Caco-2 (cell line): ENCODE measurements at regions not wholly inside any gene's neighbourhood (a gene's known extent, or its start where the extent isn't known, plus 50 kb on each side); places are given as distances from the start of the nearest gene placed in this dataset.

Experiments used
- BruUV-seq: library from RNA; stranded (reverse); fragments of 400-500 nt; replicated peaks from 2 replicates; lab custom pipeline; 2021; lab: Mats Ljungman, UMichigan
- CTCF ChIA-PET: fragments of 300-600 bp; sonication (Branson Sonifier 250); formaldehyde crosslinking; loops from one replicate; lab custom pipeline; 2022; ENCODE audit warnings: antibody characterized with exemption; lab: Charles Lee
- POLR2A ChIA-PET: fragments of 300-600 bp; sonication (Branson Sonifier 250); formaldehyde crosslinking; loops from one replicate; lab custom pipeline; 2022; ENCODE audit warnings: antibody characterized with exemption; lab: Charles Lee
- DNase-seq, 2 experiments: peaks; one replicate each; pipeline versions ENCODE4 v3.0.0 to v3.0.0-alpha.2; 2020 to 2022
- H3K27me3 ChIP-seq: replicated peaks from 2 replicates; pipeline ENCODE4 v1.6.0; 2011; ENCODE audit warnings: low read length; ENCODE audit not compliant: control insufficient read depth, insufficient read depth
- H3K36me3 ChIP-seq: 2 replicates; pipeline ENCODE4 v1.5.1; 2011; ENCODE audit warnings: low read length; ENCODE audit not compliant: control insufficient read depth, insufficient read depth
- H3K4me1 ChIP-seq: fragments of 250-450 bp; sonication (Bioruptor Pico); 2 replicates; pipeline ENCODE4 v1.5.1; 2020; ENCODE audit warnings: mild to moderate bottlenecking
- H3K4me3 ChIP-seq: 2 replicates; pipeline ENCODE4 v1.5.1; 2011; ENCODE audit warnings: low read depth, mild to moderate bottlenecking, control low read depth, low read length
- H3K9me3 ChIP-seq: fragments of 250-450 bp; sonication (Bioruptor Pico); 2 replicates; pipeline ENCODE4 v1.5.1; 2020; ENCODE audit warnings: mild to moderate bottlenecking, moderate library complexity
- H3K27ac Mint-ChIP-seq: one replicate; pipeline ENCODE4 v1.8.0; 2022; ENCODE audit warnings: mixed read lengths; ENCODE audit not compliant: unreplicated experiment
- H3K27me3 Mint-ChIP-seq: one replicate; pipeline ENCODE4 v1.8.0; 2022; ENCODE audit warnings: mixed read lengths; ENCODE audit not compliant: insufficient read depth, unreplicated experiment
- H3K36me3 Mint-ChIP-seq: one replicate; pipeline ENCODE4 v1.8.0; 2022; ENCODE audit warnings: mild to moderate bottlenecking, mixed read lengths; ENCODE audit not compliant: insufficient read depth, unreplicated experiment
- H3K4me1 Mint-ChIP-seq: one replicate; pipeline ENCODE4 v1.8.0; 2022; ENCODE audit warnings: low read depth, mixed read lengths; ENCODE audit not compliant: unreplicated experiment
- H3K4me3 Mint-ChIP-seq: one replicate; pipeline ENCODE4 v1.8.0; 2022; ENCODE audit warnings: mild to moderate bottlenecking, moderate library complexity, mixed read lengths; ENCODE audit not compliant: unreplicated experiment
- H3K9me3 Mint-ChIP-seq: one replicate; pipeline ENCODE4 v1.8.0; 2022; ENCODE audit warnings: mixed read lengths; ENCODE audit not compliant: unreplicated experiment
- intact Hi-C: fragments of 100-400 bp; cut with micrococcal nuclease; formaldehyde crosslinking; loops from one replicate; pipeline ENCODE4 v1.10.0; 2022; ENCODE audit not compliant: unreplicated experiment
- TF ChIP-seq, protein P1 (sequence below), 2 experiments: fragments of 200-600 bp in 1 of 2; IDR thresholded peaks; 1 replicate in 1 of 2; 2 replicates in 1 of 2; pipeline versions ENCODE4 v1.5.1 to v1.8.0; 2011 to 2022; ENCODE audit warnings: antibody characterized with exemption in 1 of 2, control low read depth in 1 of 2, inconsistent platforms in 1 of 2, low read depth in 1 of 2, low read length in 1 of 2, mild to moderate bottlenecking in 1 of 2, moderate library complexity in 1 of 2; ENCODE audit not compliant: insufficient read depth in 1 of 2, severe bottlenecking in 1 of 2, unreplicated experiment in 1 of 2

GRCh38 chr18:27276479-27276878 is 91.4 kb upstream of the CHST9 start:
- Mint-ChIP-seq H3K4me1 (no peaks in the 10 kb centered on the region), H3K9me3 (no peaks in the 10 kb centered on the region), H3K27me3 (peaks cover 3% of the 10 kb centered on the region), H3K27ac (no peak overlapping the region), H3K36me3 (no peaks in the 10 kb centered on the region), H3K4me3 (no peak overlapping the region)
- H3K9me3 ChIP-seq = no peaks in the 10 kb centered on the region
- CTCF ChIA-PET = no interaction called here
- no peaks in the 10 kb centered on the region for H3K27me3 ChIP-seq
- no TSS peak for BruUV-seq
- TF ChIP-seq, protein P1, sequence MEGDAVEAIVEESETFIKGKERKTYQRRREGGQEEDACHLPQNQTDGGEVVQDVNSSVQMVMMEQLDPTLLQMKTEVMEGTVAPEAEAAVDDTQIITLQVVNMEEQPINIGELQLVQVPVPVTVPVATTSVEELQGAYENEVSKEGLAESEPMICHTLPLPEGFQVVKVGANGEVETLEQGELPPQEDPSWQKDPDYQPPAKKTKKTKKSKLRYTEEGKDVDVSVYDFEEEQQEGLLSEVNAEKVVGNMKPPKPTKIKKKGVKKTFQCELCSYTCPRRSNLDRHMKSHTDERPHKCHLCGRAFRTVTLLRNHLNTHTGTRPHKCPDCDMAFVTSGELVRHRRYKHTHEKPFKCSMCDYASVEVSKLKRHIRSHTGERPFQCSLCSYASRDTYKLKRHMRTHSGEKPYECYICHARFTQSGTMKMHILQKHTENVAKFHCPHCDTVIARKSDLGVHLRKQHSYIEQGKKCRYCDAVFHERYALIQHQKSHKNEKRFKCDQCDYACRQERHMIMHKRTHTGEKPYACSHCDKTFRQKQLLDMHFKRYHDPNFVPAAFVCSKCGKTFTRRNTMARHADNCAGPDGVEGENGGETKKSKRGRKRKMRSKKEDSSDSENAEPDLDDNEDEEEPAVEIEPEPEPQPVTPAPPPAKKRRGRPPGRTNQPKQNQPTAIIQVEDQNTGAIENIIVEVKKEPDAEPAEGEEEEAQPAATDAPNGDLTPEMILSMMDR (IDR thresholded peaks at IDR 0.05; ENCODE audit: insufficient read depth in 1 of 2, low read depth in 1 of 2, low read length in 1 of 2, severe bottlenecking in 1 of 2, unreplicated experiment in 1 of 2) = no peak
- POLR2A ChIA-PET = no interaction called here
- H3K4me3 ChIP-seq = no peak overlapping the region
- intact Hi-C loops = no loop called here
- no peaks in the 10 kb centered on the region for H3K36me3 ChIP-seq
- no peaks in the 10 kb centered on the region for H3K4me1 ChIP-seq
- DNase-seq = no peak

DNA sequence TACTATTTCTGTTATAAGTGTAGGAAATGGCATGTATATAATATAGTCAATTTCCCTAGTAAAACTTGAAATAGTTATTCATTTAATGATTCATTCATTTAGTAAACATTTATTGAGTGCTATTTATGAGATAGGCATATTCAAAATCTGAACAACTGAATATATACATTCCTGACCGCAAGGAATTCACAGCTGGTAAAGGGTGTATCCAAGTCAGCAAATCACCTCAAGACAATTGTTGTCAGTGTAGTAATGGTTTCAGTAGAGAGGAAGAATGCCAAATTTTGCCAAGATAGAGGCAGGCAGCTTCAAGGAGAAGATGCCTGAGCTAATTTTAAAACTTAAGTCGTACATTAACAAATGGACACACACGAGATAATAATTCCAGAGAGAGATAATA is 89.8 kb upstream of the CHST9 start:
- no TSS peak for BruUV-seq
- H3K4me3 Mint-ChIP-seq = no peak overlapping the region
- no peak overlapping the region for H3K4me3 ChIP-seq
- peaks cover 3% of the 10 kb centered on the region for H3K27me3 Mint-ChIP-seq
- no peak for DNase-seq
- POLR2A ChIA-PET = no interaction called here
- no peaks in the 10 kb centered on the region for H3K27me3 ChIP-seq
- H3K36me3 Mint-ChIP-seq = no peaks in the 10 kb centered on the region
- no peaks in the 10 kb centered on the region for H3K4me1 ChIP-seq
- H3K4me1 Mint-ChIP-seq = no peaks in the 10 kb centered on the region
- no peak overlapping the region for H3K27ac Mint-ChIP-seq
- no peaks in the 10 kb centered on the region for H3K9me3 Mint-ChIP-seq
- CTCF ChIA-PET = no interaction called here
- TF ChIP-seq, protein P1 (IDR thresholded peaks at IDR 0.05; ENCODE audit: insufficient read depth in 1 of 2, low read depth in 1 of 2, low read length in 1 of 2, severe bottlenecking in 1 of 2, unreplicated experiment in 1 of 2) = no peak
- H3K9me3 ChIP-seq = no peaks in the 10 kb centered on the region
- H3K36me3 ChIP-seq = no peaks in the 10 kb centered on the region
- intact Hi-C loops = no loop called here

GRCh38 chr18:27270508-27270907 is 85.4 kb upstream of the CHST9 start:
- DNase-seq = no peak
- H3K36me3 Mint-ChIP-seq = no peaks in the 10 kb centered on the region
- peaks cover 3% of the 10 kb centered on the region for H3K27me3 Mint-ChIP-seq
- no peaks in the 10 kb centered on the region for H3K27me3 ChIP-seq
- no peaks in the 10 kb centered on the region for H3K36me3 ChIP-seq
- ChIA-PET CTCF (no interaction called here), POLR2A (no interaction called here)
- H3K4me3 ChIP-seq = no peak overlapping the region
- H3K4me1 Mint-ChIP-seq = no peaks in the 10 kb centered on the region
- H3K9me3 ChIP-seq = no peaks in the 10 kb centered on the region
- TF ChIP-seq, protein P1 (IDR thresholded peaks at IDR 0.05; ENCODE audit: insufficient read depth in 1 of 2, low read depth in 1 of 2, low read length in 1 of 2, severe bottlenecking in 1 of 2, unreplicated experiment in 1 of 2) = no peak
- no TSS peak for BruUV-seq
- no peak overlapping the region for H3K4me3 Mint-ChIP-seq
- H3K4me1 ChIP-seq = no peaks in the 10 kb centered on the region
- intact Hi-C loops = no loop called here
- H3K27ac Mint-ChIP-seq = no peak overlapping the region
- no peaks in the 10 kb centered on the region for H3K9me3 Mint-ChIP-seq
